WTC11 (cell line): ENCODE measurements at regions not wholly inside any gene's neighbourhood (a gene's known extent, or its start where the extent isn't known, plus 50 kb on each side); places are given as distances from the start of the nearest gene placed in this dataset.
A peak's percentile ranks its signal among the peaks of the same experiment; 100 is the strongest.

Experiments
- ATAC-seq: fragments of 200-7000 bp; cut with Tn5 transposase; 2 replicates; pipeline ENCODE4 v1.10.0; 2021; ENCODE audit warnings: mild to moderate bottlenecking, moderate library complexity
- CTCF ChIA-PET: fragments of 300-600 bp; sonication (Branson Sonifier 250); formaldehyde crosslinking; loops from one replicate; lab custom pipeline; 2021; ENCODE audit warnings: antibody characterized with exemption; lab: Charles Lee
- POLR2A ChIA-PET: fragments of 350-600 bp; sonication (Branson Sonifier 250); formaldehyde crosslinking; loops from one replicate; lab custom pipeline; 2021; ENCODE audit warnings: antibody characterized with exemption; lab: Charles Lee
- DNase-seq: peaks from one replicate; pipeline ENCODE4 v3.0.0; 2021; ENCODE audit warnings: low spot score
- H3K27ac Mint-ChIP-seq: 2 replicates; pipeline ENCODE4 v1.8.0; 2021; ENCODE audit warnings: mixed read lengths
- H3K27me3 Mint-ChIP-seq: 2 replicates; pipeline ENCODE4 v1.8.0; 2021; ENCODE audit warnings: low read depth, mild to moderate bottlenecking, moderate library complexity, mixed read lengths
- H3K36me3 Mint-ChIP-seq: 2 replicates; pipeline ENCODE4 v1.8.0; 2021; ENCODE audit warnings: mixed read lengths
- H3K4me1 Mint-ChIP-seq: 2 replicates; pipeline ENCODE4 v1.8.0; 2022; ENCODE audit warnings: mixed read lengths
- H3K4me3 Mint-ChIP-seq: 2 replicates; pipeline ENCODE4 v1.8.0; 2021; ENCODE audit warnings: mild to moderate bottlenecking, moderate library complexity, mixed read lengths
- H3K9me3 Mint-ChIP-seq: 2 replicates; pipeline ENCODE4 v1.8.0; 2021; ENCODE audit warnings: mixed read lengths
- ARID4B ChIP-seq: sonication (generic); formaldehyde crosslinking; IDR thresholded peaks from 2 replicates; pipeline ENCODE4 v1.8.0; 2023; ENCODE audit warnings: missing genetic modification reagents, mild to moderate bottlenecking, borderline replicate concordance
- ATF6 ChIP-seq: sonication (generic); formaldehyde crosslinking; IDR thresholded peaks from 2 replicates; pipeline ENCODE4 v1.8.1; 2023; ENCODE audit warnings: mild to moderate bottlenecking, missing genetic modification reagents
- E2F4 ChIP-seq: sonication (generic); formaldehyde crosslinking; IDR thresholded peaks from 2 replicates; pipeline ENCODE4 v1.8.1; 2022; ENCODE audit warnings: low read depth, mild to moderate bottlenecking, moderate library complexity, missing genetic modification reagents, borderline replicate concordance
- FOXP4 ChIP-seq: sonication (generic); formaldehyde crosslinking; IDR thresholded peaks from 2 replicates; pipeline ENCODE4 v1.8.0; 2022; ENCODE audit warnings: mild to moderate bottlenecking, missing genetic modification reagents
- HMGA2 ChIP-seq: fragments of 250-450 bp; sonication (Bioruptor Pico); IDR thresholded peaks from 2 replicates; pipeline ENCODE4 v1.4.0; 2021; ENCODE audit warnings: mild to moderate bottlenecking, moderate library complexity
- MYBL2 ChIP-seq: sonication (generic); formaldehyde crosslinking; IDR thresholded peaks from 2 replicates; pipeline ENCODE4 v1.8.1; 2023; ENCODE audit warnings: mild to moderate bottlenecking, moderate library complexity, missing genetic modification reagents
- NFATC4 ChIP-seq: fragments of 250-450 bp; sonication (Bioruptor Pico); IDR thresholded peaks from 2 replicates; pipeline ENCODE4 v1.9.0; 2021; ENCODE audit warnings: mild to moderate bottlenecking
- NFE2L1 ChIP-seq: sonication (generic); formaldehyde crosslinking; IDR thresholded peaks from 2 replicates; pipeline ENCODE4 v1.8.1; 2023; ENCODE audit warnings: missing genetic modification reagents
- NR1H2 ChIP-seq: sonication (generic); formaldehyde crosslinking; IDR thresholded peaks from 2 replicates; pipeline ENCODE4 v1.9.0; 2021; ENCODE audit warnings: mild to moderate bottlenecking, moderate library complexity, missing genetic modification reagents
- NR3C1 ChIP-seq: sonication (generic); formaldehyde crosslinking; conservative IDR thresholded peaks from 2 replicates; pipeline ENCODE4 v1.8.1; 2023; ENCODE audit warnings: low read depth, mild to moderate bottlenecking, missing genetic modification reagents
- SOX15 ChIP-seq: fragments of 250-450 bp; sonication (Bioruptor Pico); IDR thresholded peaks from 2 replicates; pipeline ENCODE4 v1.9.0; 2021; ENCODE audit warnings: mild to moderate bottlenecking
- TEAD1 ChIP-seq: sonication (generic); formaldehyde crosslinking; IDR thresholded peaks from 2 replicates; pipeline ENCODE4 v1.8.0; 2022; ENCODE audit warnings: mild to moderate bottlenecking, missing genetic modification reagents
- USF1 ChIP-seq: sonication (generic); formaldehyde crosslinking; IDR thresholded peaks from 2 replicates; pipeline ENCODE4 v1.8.0; 2022; ENCODE audit warnings: mild to moderate bottlenecking, missing genetic modification reagents
- ZNF281 ChIP-seq: sonication (generic); formaldehyde crosslinking; IDR thresholded peaks from 2 replicates; pipeline ENCODE4 v1.8.0; 2023; ENCODE audit warnings: mild to moderate bottlenecking, missing genetic modification reagents
- ZNF416 ChIP-seq: fragments of 250-450 bp; sonication (Bioruptor Pico); IDR thresholded peaks from 2 replicates; pipeline ENCODE4 v1.9.0; 2021; ENCODE audit warnings: mild to moderate bottlenecking, inconsistent platforms
- ZSCAN18 ChIP-seq: fragments of 250-450 bp; sonication (Bioruptor Pico); IDR thresholded peaks from 2 replicates; pipeline ENCODE4 v2.1.2; 2022; ENCODE audit warnings: mild to moderate bottlenecking, moderate library complexity

- peaks cover 21% of the 10 kb centered on the region for H3K4me1 Mint-ChIP-seq
- H3K27me3 Mint-ChIP-seq = no peaks in the 10 kb centered on the region; the same call in 1 of the 2 replicates
- no peak for DNase-seq
- TF ChIP-seq ARID4B (CRISPR knock-in tag) (no peak), HMGA2 (CRISPR knock-in tag) (peak; percentile 76)
- H3K36me3 Mint-ChIP-seq = peaks cover 24% of the 10 kb centered on the region
- CTCF ChIA-PET = no interaction called here
- H3K9me3 Mint-ChIP-seq = peaks cover 32% of the 10 kb centered on the region
- no peak overlapping the region for H3K4me3 Mint-ChIP-seq
- no peak overlapping the region for H3K27ac Mint-ChIP-seq
- ATAC-seq = no peak
- POLR2A ChIA-PET = no interaction called here
Observed at GRCh38 chr12:78797196-78797931, 67.2 kb upstream of the SYT1 start.

GRCh38 chr12:78799649-78800048, 64.9 kb upstream of the SYT1 start:
- DNase-seq (no peak), ATAC-seq (peak; percentile 53)
- ChIA-PET POLR2A (no interaction called here), CTCF (no interaction called here)
- no peaks in the 10 kb centered on the region; the same call in 1 of the 2 replicates for H3K27me3 Mint-ChIP-seq
- TF ChIP-seq ZNF281 (CRISPR knock-in tag) (no peak), NFE2L1 (no peak), USF1 (CRISPR knock-in tag) (no peak), NR1H2 (no peak), ZSCAN18 (CRISPR knock-in tag) (no peak), ZNF416 (no peak), TEAD1 (CRISPR knock-in tag) (no peak), E2F4 (no peak)
- no peak overlapping the region for H3K27ac Mint-ChIP-seq
- peaks cover 6% of the 10 kb centered on the region for H3K4me1 Mint-ChIP-seq
- H3K36me3 Mint-ChIP-seq = peaks cover 15% of the 10 kb centered on the region
- H3K4me3 Mint-ChIP-seq = no peak overlapping the region
- H3K9me3 Mint-ChIP-seq = peaks cover 20% of the 10 kb centered on the region

GRCh38 chr12:78802593-78802992, 62.0 kb upstream of the SYT1 start:
- H3K27me3 Mint-ChIP-seq = no peaks in the 10 kb centered on the region
- H3K36me3 Mint-ChIP-seq = no peaks in the 10 kb centered on the region
- ATAC-seq (no peak; the same call in 1 of the 2 replicates), DNase-seq (no peak)
- H3K4me1 Mint-ChIP-seq = peaks cover 9% of the 10 kb centered on the region
- CTCF ChIA-PET = no interaction called here
- POLR2A ChIA-PET = no interaction called here
- no peaks in the 10 kb centered on the region; the same call in 1 of the 2 replicates for H3K9me3 Mint-ChIP-seq
- no peak overlapping the region for H3K4me3 Mint-ChIP-seq
- H3K27ac Mint-ChIP-seq = no peak overlapping the region
- TF ChIP-seq MYBL2 (CRISPR knock-in tag) (no peak), FOXP4 (CRISPR knock-in tag) (no peak), NR1H2 (no peak), NR3C1 (CRISPR knock-in tag) (no peak), ATF6 (no peak), SOX15 (CRISPR knock-in tag) (no peak), NFATC4 (CRISPR knock-in tag) (no peak)
